GM18858 (cell line): ENCODE measurements at regions not wholly inside any gene's neighbourhood (a gene's known extent, or its start where the extent isn't known, plus 50 kb on each side); places are given as distances from the start of the nearest gene placed in this dataset.

Source experiments
- ATAC-seq: cut with Tn5 transposase; IDR thresholded peaks from one replicate; pipeline ENCODE4 v1.9.1; 2021; ENCODE audit not compliant: unreplicated experiment

GRCh38 chr2:39513641-39514094, 76.6 kb upstream of the MAP4K3 start:
- peak; percentile 93 for ATAC-seq

GRCh38 chr2:39514825-39515224, 77.7 kb upstream of the MAP4K3 start:
- ATAC-seq: no peak

GRCh38 chr2:39515273-39515896, 78.3 kb upstream of the MAP4K3 start:
- no peak for ATAC-seq

- no peak for ATAC-seq
Measured at GRCh38 chr2:39515897-39516346, 78.8 kb upstream of the MAP4K3 start.

- ATAC-seq: no peak
Measured at GRCh38 chr2:39516347-39517101, 79.4 kb upstream of the MAP4K3 start.

- no peak for ATAC-seq
Measured at GRCh38 chr2:39517102-39517436, 80.0 kb upstream of the MAP4K3 start.

GRCh38 chr2:39517622-39518021, 80.5 kb upstream of the MAP4K3 start:
- no peak for ATAC-seq

- ATAC-seq: no peak
Measured at GRCh38 chr2:39519886-39520285, 82.8 kb upstream of the MAP4K3 start.

- no peak for ATAC-seq
Measured at GRCh38 chr2:39521876-39522517, 84.9 kb upstream of the MAP4K3 start.

GRCh38 chr2:39522518-39522877, 85.4 kb upstream of the MAP4K3 start:
- ATAC-seq: no peak

GRCh38 chr2:39523308-39524044, 86.4 kb upstream of the MAP4K3 start:
- no peak for ATAC-seq

- ATAC-seq: no peak
Measured at GRCh38 chr2:39524061-39524460, 87.0 kb upstream of the MAP4K3 start.

GRCh38 chr2:39524756-39525635, 87.9 kb upstream of the MAP4K3 start:
- no peak for ATAC-seq

- ATAC-seq: no peak
Measured at GRCh38 chr2:39525636-39526412, 88.7 kb upstream of the MAP4K3 start.

GRCh38 chr2:39528701-39529100, 91.6 kb upstream of the MAP4K3 start:
- no peak for ATAC-seq

- no peak for ATAC-seq
Measured at GRCh38 chr2:39529836-39530235, 92.8 kb upstream of the MAP4K3 start.

GRCh38 chr2:39530411-39530866, 93.4 kb upstream of the MAP4K3 start:
- no peak for ATAC-seq

GRCh38 chr2:39531220-39531777, 94.2 kb upstream of the MAP4K3 start:
- no peak for ATAC-seq

GRCh38 chr2:39532933-39533332, 95.8 kb upstream of the MAP4K3 start:
- no peak for ATAC-seq
